Ovary (tissue), 3 donors: ENCODE measurements at regions not wholly inside any gene's neighbourhood (a gene's known extent, or its start where the extent isn't known, plus 50 kb on each side); places are given as distances from the start of the nearest gene placed in this dataset.

Experiments used
- EP300 ChIP-seq: sonication (generic); formaldehyde crosslinking; IDR thresholded peaks from one replicate; pipeline ENCODE4 v1.6.1; 2017; ENCODE audit warnings: antibody characterized with exemption
- POLR2A ChIP-seq: fragments of 450-650 bp; IDR thresholded peaks from one replicate; pipeline ENCODE4 v1.6.1; 2017; ENCODE audit warnings: antibody characterized with exemption, mild to moderate bottlenecking, moderate library complexity
- TF ChIP-seq, protein P1 (sequence below), 3 donors: fragments of 450-650 bp in 2 of 3; fragments of 200-600 bp in 1 of 3; IDR thresholded peaks; one replicate each; pipeline versions ENCODE4 v1.5.1 to v1.8.0; 2016 to 2022; ENCODE audit warnings: antibody characterized with exemption in 3 of 3, mild to moderate bottlenecking in 1 of 3
- donor health status: DM: no; HTN: no; CAD: no.

DNA sequence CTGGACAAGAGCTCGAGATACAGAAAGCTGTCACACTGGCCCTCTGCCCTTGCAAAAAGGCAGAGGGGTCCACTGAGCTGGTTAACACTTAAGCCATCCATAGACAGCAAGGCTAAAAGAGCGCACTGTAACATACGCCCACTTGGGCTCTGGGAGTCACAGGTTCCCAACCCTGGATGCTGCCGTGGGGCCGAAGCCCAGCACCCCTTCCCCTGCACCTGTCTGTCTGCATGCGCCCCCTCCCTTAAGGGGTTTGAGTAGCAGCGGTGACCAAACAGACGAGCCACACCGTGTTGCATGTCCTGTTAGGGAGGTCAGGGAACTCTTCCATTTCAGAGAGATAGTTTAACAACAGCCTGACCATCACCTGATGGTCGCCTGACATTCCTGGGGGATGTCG lies 138.4 kb upstream of the GALNTL6 start:
- TF ChIP-seq, protein P1, sequence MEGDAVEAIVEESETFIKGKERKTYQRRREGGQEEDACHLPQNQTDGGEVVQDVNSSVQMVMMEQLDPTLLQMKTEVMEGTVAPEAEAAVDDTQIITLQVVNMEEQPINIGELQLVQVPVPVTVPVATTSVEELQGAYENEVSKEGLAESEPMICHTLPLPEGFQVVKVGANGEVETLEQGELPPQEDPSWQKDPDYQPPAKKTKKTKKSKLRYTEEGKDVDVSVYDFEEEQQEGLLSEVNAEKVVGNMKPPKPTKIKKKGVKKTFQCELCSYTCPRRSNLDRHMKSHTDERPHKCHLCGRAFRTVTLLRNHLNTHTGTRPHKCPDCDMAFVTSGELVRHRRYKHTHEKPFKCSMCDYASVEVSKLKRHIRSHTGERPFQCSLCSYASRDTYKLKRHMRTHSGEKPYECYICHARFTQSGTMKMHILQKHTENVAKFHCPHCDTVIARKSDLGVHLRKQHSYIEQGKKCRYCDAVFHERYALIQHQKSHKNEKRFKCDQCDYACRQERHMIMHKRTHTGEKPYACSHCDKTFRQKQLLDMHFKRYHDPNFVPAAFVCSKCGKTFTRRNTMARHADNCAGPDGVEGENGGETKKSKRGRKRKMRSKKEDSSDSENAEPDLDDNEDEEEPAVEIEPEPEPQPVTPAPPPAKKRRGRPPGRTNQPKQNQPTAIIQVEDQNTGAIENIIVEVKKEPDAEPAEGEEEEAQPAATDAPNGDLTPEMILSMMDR (IDR thresholded peaks at IDR 0.05): no peak
- TF ChIP-seq POLR2A: no peak
- TF ChIP-seq EP300: no peak
